ENCODE measurements at regions not wholly inside any gene's neighbourhood (a gene's known extent, or its start where the extent isn't known, plus 50 kb on each side); places are given as distances from the start of the nearest gene placed in this dataset.

DNA sequence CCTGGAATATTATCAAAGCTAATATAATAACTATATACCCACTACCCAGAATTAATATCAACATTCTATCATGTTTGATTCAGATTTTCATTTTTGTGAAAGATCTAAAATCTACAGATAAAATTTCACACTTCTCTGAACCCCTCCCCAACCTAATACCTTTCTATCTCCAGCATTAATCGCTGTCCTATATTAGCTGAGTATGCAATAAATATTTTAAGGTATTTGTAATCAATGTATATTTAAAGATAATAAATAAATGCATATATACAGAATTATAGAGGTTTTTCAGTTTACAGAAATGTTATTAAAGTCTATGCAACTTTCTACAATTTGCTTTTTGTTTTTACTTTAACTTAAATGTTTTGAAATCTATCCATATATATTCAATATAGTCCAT lies 156.7 kb upstream of the NRSN1 start:
- H3K36me3 ChIP-seq (ENCODE audit: control insufficient read depth in 4 of 4, insufficient read depth in 4 of 4, low read length in 4 of 4), result no peaks in the 10 kb centered on the region
- TF ChIP-seq CTCF (IDR thresholded peaks at IDR 0.05; ENCODE audit: control extremely low read depth, extremely low read depth), result no peak
- DNase-seq, result no peak
- peaks cover 0 to 3% (median 0%) of the 10 kb centered on the region in 4 donors for H3K9me3 ChIP-seq (ENCODE audit: control insufficient read depth in 4 of 4, insufficient read depth in 3 of 4, low read length in 3 of 4)
- 94 to 98% methylated on average over 1 of the region's 1 CpG for WGBS, 2 donors
- H3K27me3 ChIP-seq (ENCODE audit: control insufficient read depth in 3 of 3, insufficient read depth in 3 of 3, low read length in 2 of 3), result no peaks in the 10 kb centered on the region
- H3K9ac ChIP-seq (ENCODE audit: insufficient read depth in 1 of 2, low read length in 2 of 2), result no peak overlapping the region
- no peak for ATAC-seq (ENCODE audit: insufficient read depth, low FRiP score)
- no peaks in the 10 kb centered on the region for H3K4me1 ChIP-seq (ENCODE audit: control insufficient read depth in 5 of 5, insufficient read depth in 5 of 5, low read length in 5 of 5)
- H3K27ac ChIP-seq (ENCODE audit: low read depth in 1 of 2, low read length in 1 of 2), result no peak overlapping the region
- no peak overlapping the region for H3K4me3 ChIP-seq

GRCh38 chr6:23977706-23978105 lies 148.3 kb upstream of the NRSN1 start:
- TF ChIP-seq CTCF (IDR thresholded peaks at IDR 0.05; ENCODE audit: control extremely low read depth, extremely low read depth), result no peak
- H3K9ac ChIP-seq (ENCODE audit: insufficient read depth in 1 of 2, low read length in 2 of 2), result no peak overlapping the region
- H3K36me3 ChIP-seq (ENCODE audit: control insufficient read depth in 4 of 4, insufficient read depth in 4 of 4, low read length in 4 of 4), result no peaks in the 10 kb centered on the region
- DNase-seq, result no peak
- WGBS, 2 donors, result 71 to 83% methylated on average over 1 of the region's 1 CpG
- ATAC-seq (ENCODE audit: insufficient read depth, low FRiP score), result no peak
- H3K9me3 ChIP-seq (ENCODE audit: control insufficient read depth in 4 of 4, insufficient read depth in 3 of 4, low read length in 3 of 4), result no peaks in the 10 kb centered on the region
- H3K27ac ChIP-seq (ENCODE audit: low read depth in 1 of 2, low read length in 1 of 2), result no peak overlapping the region
- H3K27me3 ChIP-seq (ENCODE audit: control insufficient read depth in 3 of 3, insufficient read depth in 3 of 3, low read length in 2 of 3), result no peaks in the 10 kb centered on the region
- H3K4me3 ChIP-seq, result no peak overlapping the region
- no peaks in the 10 kb centered on the region for H3K4me1 ChIP-seq (ENCODE audit: control insufficient read depth in 5 of 5, insufficient read depth in 5 of 5, low read length in 5 of 5)

DNA sequence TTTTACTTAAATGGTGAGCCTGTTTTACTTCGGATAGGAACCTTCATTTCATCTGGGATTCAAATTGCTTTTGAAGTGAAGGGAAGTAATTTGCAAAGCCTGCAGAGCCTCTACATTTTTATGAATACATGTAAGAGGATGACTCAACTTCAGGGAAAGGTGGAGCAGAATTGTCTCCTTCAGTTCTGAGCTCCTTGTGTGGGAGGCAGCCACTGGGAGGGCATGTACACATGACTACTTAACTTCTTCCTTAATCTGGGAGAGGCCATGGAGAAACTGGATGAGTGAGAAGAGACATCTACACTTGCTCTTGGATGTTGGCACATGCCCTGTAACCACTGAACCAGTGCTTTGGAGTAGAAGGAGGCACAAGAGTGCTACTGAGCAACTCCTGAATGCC lies 145.1 kb upstream of the NRSN1 start:
- Histone ChIP-seq H3K36me3 (ENCODE audit: control insufficient read depth in 4 of 4, insufficient read depth in 4 of 4, low read length in 4 of 4) (no peaks in the 10 kb centered on the region), H3K27me3 (ENCODE audit: control insufficient read depth in 3 of 3, insufficient read depth in 3 of 3, low read length in 2 of 3) (no peaks in the 10 kb centered on the region), H3K4me1 (ENCODE audit: control insufficient read depth in 5 of 5, insufficient read depth in 5 of 5, low read length in 5 of 5) (no peaks in the 10 kb centered on the region), H3K4me3 (no peak overlapping the region), H3K9me3 (ENCODE audit: control insufficient read depth in 4 of 4, insufficient read depth in 3 of 4, low read length in 3 of 4) (no peaks in the 10 kb centered on the region), H3K9ac (ENCODE audit: insufficient read depth in 1 of 2, low read length in 2 of 2) (no peak overlapping the region), H3K27ac (ENCODE audit: low read depth in 1 of 2, low read length in 1 of 2) (no peak overlapping the region)
- ATAC-seq (ENCODE audit: insufficient read depth, low FRiP score) (no peak), DNase-seq (no peak)
- TF ChIP-seq CTCF (IDR thresholded peaks at IDR 0.05; ENCODE audit: control extremely low read depth, extremely low read depth), result no peak
- WGBS, 2 donors, result 81 to 95% methylated on average over 1 of the region's 1 CpG

DNA sequence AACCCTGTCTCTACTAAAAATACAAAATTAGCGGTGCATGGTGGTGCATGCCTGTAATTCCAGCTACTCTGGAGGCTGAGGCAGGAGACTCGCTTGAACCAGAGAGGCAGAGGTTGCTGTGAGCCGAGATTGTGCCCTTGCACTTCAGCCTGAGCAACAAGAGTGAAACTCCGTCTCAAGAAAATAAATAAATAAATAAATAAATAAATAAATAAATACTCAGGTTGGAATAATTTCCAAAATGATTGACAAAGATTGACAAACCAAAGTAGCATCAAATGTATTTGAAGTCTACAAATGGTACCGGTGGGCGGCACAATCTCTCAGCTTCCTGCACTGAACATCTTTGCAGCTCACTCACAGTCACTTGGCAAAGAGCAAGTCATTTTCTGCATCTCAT lies 144.1 kb upstream of the NRSN1 start:
- H3K4me1 ChIP-seq (ENCODE audit: control insufficient read depth in 5 of 5, insufficient read depth in 5 of 5, low read length in 5 of 5), result no peaks in the 10 kb centered on the region
- TF ChIP-seq CTCF (IDR thresholded peaks at IDR 0.05; ENCODE audit: control extremely low read depth, extremely low read depth), result no peak
- peaks cover 0 to 2% (median 0%) of the 10 kb centered on the region in 4 donors for H3K9me3 ChIP-seq (ENCODE audit: control insufficient read depth in 4 of 4, insufficient read depth in 3 of 4, low read length in 3 of 4)
- no peak for DNase-seq
- H3K9ac ChIP-seq (ENCODE audit: insufficient read depth in 1 of 2, low read length in 2 of 2), result no peak overlapping the region
- 86 to 96% methylated on average over 6 of the region's 6 CpGs for WGBS, 2 donors
- H3K27ac ChIP-seq (ENCODE audit: low read depth in 1 of 2, low read length in 1 of 2), result no peak overlapping the region
- no peaks in the 10 kb centered on the region for H3K27me3 ChIP-seq (ENCODE audit: control insufficient read depth in 3 of 3, insufficient read depth in 3 of 3, low read length in 2 of 3)
- H3K4me3 ChIP-seq, result no peak overlapping the region
- H3K36me3 ChIP-seq (ENCODE audit: control insufficient read depth in 4 of 4, insufficient read depth in 4 of 4, low read length in 4 of 4), result no peaks in the 10 kb centered on the region
- ATAC-seq (ENCODE audit: insufficient read depth, low FRiP score), result no peak

All from lung (tissue), 11 donors.